ENCODE measurements at regions not wholly inside any gene's neighbourhood (a gene's known extent, or its start where the extent isn't known, plus 50 kb on each side); places are given as distances from the start of the nearest gene placed in this dataset.

DNA sequence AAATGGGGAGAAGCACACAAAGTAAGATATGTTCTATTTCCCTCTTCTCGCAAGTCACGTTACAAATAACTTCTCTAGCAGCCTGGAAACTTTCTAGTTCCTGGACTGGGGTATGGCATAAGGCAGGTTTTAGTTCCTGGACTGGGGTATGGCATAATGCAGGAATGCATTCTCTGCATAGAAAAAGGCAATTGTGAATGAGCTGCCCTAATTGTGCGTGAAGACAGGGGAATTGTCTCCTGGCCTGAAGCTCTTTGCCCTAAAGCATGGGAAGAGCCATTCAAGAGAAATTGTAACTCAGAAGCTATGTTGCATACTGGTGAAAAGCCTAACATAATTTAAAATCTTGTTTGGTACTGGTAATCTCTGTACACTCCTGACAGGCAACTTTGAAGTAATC, 54.3 kb upstream of the CBLB start:
- Histone ChIP-seq H3K79me2 (replicated peaks; ENCODE audit: insufficient read depth) (no peaks in the 10 kb centered on the region), H3K4me3 (no peak overlapping the region), H3K4me2 (no peak overlapping the region), H3K9me2 (ENCODE audit: insufficient read depth) (peaks cover 6% of the 10 kb centered on the region; the same call in 1 of the 2 replicates), H2AFZ (peak overlapping the region; percentile 69; the same call in 1 of the 2 replicates), H3K4me1 (ENCODE audit: insufficient read depth) (peaks cover 4% of the 10 kb centered on the region), H3K27me3 (ENCODE audit: insufficient read depth) (no peaks in the 10 kb centered on the region), H3K36me3 (ENCODE audit: insufficient read depth) (no peaks in the 10 kb centered on the region), H3K27ac (ENCODE audit: low read depth) (no peak overlapping the region), H4K20me1 (replicated peaks; ENCODE audit: insufficient read depth) (no peaks in the 10 kb centered on the region), H3F3A (replicated peaks; ENCODE audit: low read depth) (no peaks in the 10 kb centered on the region)
- Mint-ChIP-seq H3K4me1 (peaks cover 3% of the 10 kb centered on the region; the same call in 2 of the 3 replicates), H3K9me3 (0 out of 3 replicates have a peak, but pooled peaks cover 7% of the 10 kb centered on the region), H3K4me3 (no peak overlapping the region), H3K27ac (no peak overlapping the region), H3K36me3 (ENCODE audit: low read depth) (peaks cover 7% of the 10 kb centered on the region; the same call in 2 of the 3 replicates), H3K27me3 (ENCODE audit: insufficient read depth, low read depth, poor library complexity) (peaks cover 2% of the 10 kb centered on the region)
- DNase-seq (ENCODE audit: low spot score) = no peak
- ATAC-seq = no peak
- TF ChIP-seq EZH2phosphoT487 (IDR thresholded peaks at IDR 0.05; ENCODE audit: unreplicated experiment) (no peak), ZNF462 (CRISPR knock-in tag; IDR thresholded peaks at IDR 0.05) (no peak), REST (IDR thresholded peaks at IDR 0.05; ENCODE audit: unreplicated experiment) (no peak), ZNF331 (CRISPR knock-in tag; IDR thresholded peaks at IDR 0.05; ENCODE audit: low read depth) (no peak), ETS1 (IDR thresholded peaks at IDR 0.05) (no peak), EZH2 (IDR thresholded peaks at IDR 0.05; ENCODE audit: low read depth, unreplicated experiment) (no peak), STAT1 (IDR thresholded peaks at IDR 0.05; ENCODE audit: unreplicated experiment) (no peak), NANOG (IDR thresholded peaks at IDR 0.05; ENCODE audit: borderline replicate concordance) (no peak), CREB1 (CRISPR knock-in tag; IDR thresholded peaks at IDR 0.05; ENCODE audit: low read depth) (no peak), ZNF114 (CRISPR knock-in tag; IDR thresholded peaks at IDR 0.05) (no peak), JUNB (IDR thresholded peaks at IDR 0.05; ENCODE audit: unreplicated experiment) (no peak), POLR2AphosphoS5 (IDR thresholded peaks at IDR 0.05; ENCODE audit: low read depth) (no peak)
- TF ChIP-seq, protein P1, sequence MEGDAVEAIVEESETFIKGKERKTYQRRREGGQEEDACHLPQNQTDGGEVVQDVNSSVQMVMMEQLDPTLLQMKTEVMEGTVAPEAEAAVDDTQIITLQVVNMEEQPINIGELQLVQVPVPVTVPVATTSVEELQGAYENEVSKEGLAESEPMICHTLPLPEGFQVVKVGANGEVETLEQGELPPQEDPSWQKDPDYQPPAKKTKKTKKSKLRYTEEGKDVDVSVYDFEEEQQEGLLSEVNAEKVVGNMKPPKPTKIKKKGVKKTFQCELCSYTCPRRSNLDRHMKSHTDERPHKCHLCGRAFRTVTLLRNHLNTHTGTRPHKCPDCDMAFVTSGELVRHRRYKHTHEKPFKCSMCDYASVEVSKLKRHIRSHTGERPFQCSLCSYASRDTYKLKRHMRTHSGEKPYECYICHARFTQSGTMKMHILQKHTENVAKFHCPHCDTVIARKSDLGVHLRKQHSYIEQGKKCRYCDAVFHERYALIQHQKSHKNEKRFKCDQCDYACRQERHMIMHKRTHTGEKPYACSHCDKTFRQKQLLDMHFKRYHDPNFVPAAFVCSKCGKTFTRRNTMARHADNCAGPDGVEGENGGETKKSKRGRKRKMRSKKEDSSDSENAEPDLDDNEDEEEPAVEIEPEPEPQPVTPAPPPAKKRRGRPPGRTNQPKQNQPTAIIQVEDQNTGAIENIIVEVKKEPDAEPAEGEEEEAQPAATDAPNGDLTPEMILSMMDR (conservative IDR thresholded peaks at IDR 0.05; ENCODE audit: low read depth in 2 of 2) = no peak

Measured in GM23338 (cell line).